ENCODE measurements at regions not wholly inside any gene's neighbourhood (a gene's known extent, or its start where the extent isn't known, plus 50 kb on each side); places are given as distances from the start of the nearest gene placed in this dataset.

GRCh38 chr1:103459346-103459745, 66.2 kb upstream of the RNPC3 start:
- no peak for TF ChIP-seq CTCF (IDR thresholded peaks at IDR 0.05)
- no peak for TF ChIP-seq POLR2A (IDR thresholded peaks at IDR 0.05)
